ENCODE measurements at regions not wholly inside any gene's neighbourhood (a gene's known extent, or its start where the extent isn't known, plus 50 kb on each side); places are given as distances from the start of the nearest gene placed in this dataset.

- no peak for TF ChIP-seq CTCF (IDR thresholded peaks at IDR 0.05; ENCODE audit: insufficient read depth, low read depth, low read length, missing control alignments)
- H3K4me3 ChIP-seq (ENCODE audit: low read depth, low read length) = no peak overlapping the region
- no peak for DNase-seq (ENCODE audit: low read depth)
Observed at GRCh38 chr12:86727160-86727559, 471.0 kb upstream of the MGAT4C start.

- H3K4me3 ChIP-seq (ENCODE audit: low read depth, low read length) = no peak overlapping the region
- no peak for DNase-seq (ENCODE audit: low read depth)
- TF ChIP-seq CTCF (IDR thresholded peaks at IDR 0.05; ENCODE audit: insufficient read depth, low read depth, low read length, missing control alignments) = no peak
Observed at GRCh38 chr12:86724716-86725115, 468.5 kb upstream of the MGAT4C start.

DNA sequence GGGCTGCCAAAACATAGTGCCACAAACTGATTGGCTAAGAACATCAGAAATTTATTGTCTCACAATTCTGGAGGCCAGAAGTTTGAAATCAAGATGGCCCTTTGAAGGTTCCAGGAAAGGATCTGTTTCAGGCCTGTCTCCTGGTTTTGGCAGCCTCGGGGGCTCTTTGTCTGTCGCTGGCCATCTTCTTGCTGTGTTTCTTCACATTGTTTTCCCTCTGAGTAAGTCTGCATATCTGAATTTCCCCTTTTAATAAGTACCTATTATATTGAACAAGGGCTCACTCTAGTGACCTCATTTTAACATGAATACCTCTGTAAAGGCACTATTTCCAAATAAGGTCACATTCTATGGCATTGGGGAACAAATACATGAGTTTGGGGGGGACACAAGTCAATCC lies 467.1 kb upstream of the MGAT4C start:
- TF ChIP-seq CTCF (IDR thresholded peaks at IDR 0.05; ENCODE audit: insufficient read depth, low read depth, low read length, missing control alignments) = no peak
- no peak for DNase-seq (ENCODE audit: low read depth)
- H3K4me3 ChIP-seq (ENCODE audit: low read depth, low read length) = no peak overlapping the region

DNA sequence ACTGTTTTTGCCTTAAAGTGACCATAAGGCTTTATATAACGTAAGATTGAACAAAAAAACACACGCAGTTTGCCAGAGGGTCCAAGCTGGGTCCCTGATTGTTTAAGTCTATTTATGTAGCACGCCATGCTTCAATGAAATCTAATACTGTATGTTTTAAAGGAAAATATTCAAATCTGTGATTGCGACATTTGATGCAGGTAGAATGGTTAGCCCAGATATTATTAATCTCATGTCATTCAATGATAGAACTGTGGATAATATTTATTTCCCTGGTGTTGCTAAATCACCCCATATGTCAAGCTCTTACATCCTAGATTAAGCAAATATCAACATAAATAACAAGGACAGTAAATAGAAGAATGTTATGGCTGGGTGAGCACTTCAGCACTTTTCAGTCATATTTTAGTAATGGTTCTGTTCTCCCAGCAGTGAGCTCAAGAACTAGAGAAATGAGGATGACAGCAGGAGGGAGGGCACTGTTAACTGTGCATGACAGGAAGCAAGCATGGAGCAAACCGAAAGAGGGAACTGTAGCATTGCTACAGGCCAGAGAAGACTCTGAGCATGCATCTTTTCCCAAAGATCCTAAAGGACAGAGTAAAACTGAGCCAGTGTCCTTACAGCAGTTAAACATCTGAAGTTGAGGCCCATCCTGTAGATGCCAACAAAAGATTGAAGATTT lies 465.7 kb upstream of the MGAT4C start:
- H3K4me3 ChIP-seq (ENCODE audit: low read depth, low read length) = no peak overlapping the region
- no peak for DNase-seq (ENCODE audit: low read depth)
- TF ChIP-seq CTCF (IDR thresholded peaks at IDR 0.05; ENCODE audit: insufficient read depth, low read depth, low read length, missing control alignments) = no peak

DNA sequence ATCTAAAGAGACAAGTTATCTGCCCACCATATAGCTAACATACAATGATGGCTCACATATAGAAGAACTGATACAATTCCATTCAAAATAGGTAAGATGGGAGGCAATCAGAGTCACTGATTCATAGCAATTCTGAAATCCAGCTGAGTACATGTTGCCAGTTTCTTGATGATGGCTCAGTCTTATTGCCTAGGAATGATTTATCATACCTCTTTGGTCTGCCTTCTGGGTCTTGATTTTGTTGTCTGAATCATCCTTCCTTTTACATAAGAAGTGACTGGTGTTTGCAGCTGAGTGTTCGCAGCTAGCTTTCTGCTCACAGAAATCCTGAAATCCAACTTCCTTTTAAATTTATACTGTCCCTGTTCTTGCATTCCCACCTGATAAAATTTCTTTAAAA lies 463.2 kb upstream of the MGAT4C start:
- no peak overlapping the region for H3K4me3 ChIP-seq (ENCODE audit: low read depth, low read length)
- DNase-seq (ENCODE audit: low read depth) = no peak
- TF ChIP-seq CTCF (IDR thresholded peaks at IDR 0.05; ENCODE audit: insufficient read depth, low read depth, low read length, missing control alignments) = no peak

DNA sequence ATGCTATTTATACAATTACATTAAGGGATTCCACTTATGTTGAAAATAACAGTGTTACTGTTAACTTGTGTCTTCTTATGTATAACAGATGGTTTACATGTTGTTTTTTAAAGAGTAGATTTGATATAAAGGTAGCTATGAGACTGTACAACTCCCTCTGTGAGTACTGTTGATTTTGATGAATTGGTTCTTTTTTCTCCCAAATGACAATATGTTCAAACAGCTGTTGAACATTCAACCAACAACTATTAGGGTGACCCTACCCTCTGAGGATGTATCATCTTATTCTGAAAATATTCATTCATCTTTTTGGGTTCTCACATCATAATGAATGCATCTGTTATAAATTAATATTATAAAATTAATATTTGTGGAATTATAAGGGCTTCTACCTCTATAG lies 456.9 kb upstream of the MGAT4C start:
- DNase-seq (ENCODE audit: low read depth) = no peak
- TF ChIP-seq CTCF (IDR thresholded peaks at IDR 0.05; ENCODE audit: insufficient read depth, low read depth, low read length, missing control alignments) = no peak
- H3K4me3 ChIP-seq (ENCODE audit: low read depth, low read length) = no peak overlapping the region

DNA sequence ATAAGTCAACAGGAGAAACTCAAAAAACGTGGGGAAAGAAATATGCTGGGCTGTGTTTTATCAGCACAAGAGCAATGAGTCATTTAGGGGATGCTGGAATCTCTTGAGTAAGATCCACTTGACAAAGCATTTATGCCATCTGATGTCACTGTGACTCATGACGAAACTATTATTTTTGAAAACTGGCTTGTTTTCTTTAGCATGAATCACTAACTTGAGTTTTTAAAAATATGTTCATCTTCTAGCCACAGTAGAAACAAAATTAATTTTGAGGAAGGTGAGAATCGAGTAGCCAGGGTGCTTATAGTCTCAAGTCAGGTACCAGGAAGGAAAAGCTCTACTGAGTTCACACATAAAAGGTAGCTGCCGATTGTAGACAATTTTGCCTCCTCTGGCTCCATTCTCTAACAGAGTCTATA lies 456.2 kb upstream of the MGAT4C start:
- no peak overlapping the region for H3K4me3 ChIP-seq (ENCODE audit: low read depth, low read length)
- DNase-seq (ENCODE audit: low read depth) = no peak
- TF ChIP-seq CTCF (IDR thresholded peaks at IDR 0.05; ENCODE audit: insufficient read depth, low read depth, low read length, missing control alignments) = no peak

All from GM12865 (cell line).